Fibroblast of villous mesenchyme (primary cell): ENCODE measurements at regions not wholly inside any gene's neighbourhood (a gene's known extent, or its start where the extent isn't known, plus 50 kb on each side); places are given as distances from the start of the nearest gene placed in this dataset.

ENCODE experiments used
- DNase-seq: peaks from one replicate; pipeline ENCODE4 v3.0.0-alpha.2; 2010; ENCODE audit warnings: low read depth
- H3K4me3 ChIP-seq: 2 replicates; pipeline ENCODE4 v1.5.1; 2011; ENCODE audit warnings: low read depth, mild to moderate bottlenecking, low read length
- CTCF ChIP-seq: IDR thresholded peaks from 2 replicates; pipeline ENCODE4 v1.5.1; 2012; ENCODE audit warnings: low read depth, mild to moderate bottlenecking, low read length; ENCODE audit not compliant: insufficient read depth

- TF ChIP-seq CTCF: no peak
- H3K4me3 ChIP-seq: no peak overlapping the region
- DNase-seq: no peak
Measured at GRCh38 chr2:120995152-120995551, 259.5 kb downstream of the GLI2 start.

- no peak overlapping the region for H3K4me3 ChIP-seq
- no peak for DNase-seq
- no peak for TF ChIP-seq CTCF
Measured at GRCh38 chr2:120995656-120996190, 260.1 kb downstream of the GLI2 start.

DNA sequence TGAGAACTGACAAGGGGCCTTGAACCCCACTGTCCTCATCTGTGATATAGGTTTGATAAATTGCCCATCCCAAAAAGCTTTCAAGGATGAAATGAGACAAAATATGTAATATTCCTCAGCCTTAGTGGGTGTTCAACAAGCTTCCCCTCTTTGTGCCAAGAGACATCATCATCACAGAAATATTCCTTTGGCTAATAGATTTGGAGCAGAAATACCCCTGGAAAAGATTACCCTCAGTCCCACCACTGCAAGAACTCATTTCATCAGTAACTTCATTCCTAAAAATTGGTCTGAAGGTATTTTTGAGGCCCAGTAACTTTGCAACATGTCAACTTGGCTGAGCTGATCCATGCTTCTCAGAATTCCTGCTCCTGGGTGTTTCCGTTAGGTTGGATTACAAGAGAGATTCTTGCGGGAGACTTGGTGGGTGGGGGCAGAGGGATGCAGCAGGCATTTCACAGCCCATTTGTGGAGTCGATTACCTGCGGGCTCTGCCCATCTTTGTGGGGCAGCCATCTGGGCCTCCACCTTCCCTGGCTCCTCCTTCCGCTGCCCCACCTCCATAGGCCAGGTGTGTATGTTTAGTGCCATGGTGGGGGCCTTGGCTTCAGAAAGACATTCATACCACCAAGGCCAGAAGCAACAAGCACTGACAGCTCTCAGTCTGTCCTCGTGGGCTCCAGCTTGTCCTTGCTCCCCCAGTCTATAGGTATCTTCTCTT lies 263.9 kb downstream of the GLI2 start:
- DNase-seq: no peak
- no peak for TF ChIP-seq CTCF

DNA sequence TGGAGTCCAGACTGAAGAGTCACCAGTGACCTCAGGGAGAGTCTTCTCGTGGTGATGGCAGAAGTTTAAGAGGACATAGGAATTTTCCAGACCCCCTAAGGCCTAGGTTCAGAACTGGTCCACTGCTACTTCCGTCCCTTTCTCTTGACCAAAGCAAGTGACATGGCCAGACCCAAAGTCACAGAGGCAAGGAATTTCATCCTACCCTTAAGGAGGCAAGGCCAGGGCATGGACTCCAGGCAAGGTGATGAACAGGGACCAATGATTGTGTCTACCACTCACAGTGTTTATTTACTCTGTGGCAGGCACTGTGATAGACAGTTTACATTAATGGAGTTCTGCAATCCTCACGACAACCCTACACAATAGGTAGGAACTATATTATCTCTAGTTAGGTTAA lies 265.1 kb downstream of the GLI2 start:
- H3K4me3 ChIP-seq: no peak overlapping the region
- DNase-seq: no peak
- no peak for TF ChIP-seq CTCF

More for the DNA sequence above, 263.9 kb downstream of the GLI2 start:
- no peak overlapping the region for H3K4me3 ChIP-seq

DNA sequence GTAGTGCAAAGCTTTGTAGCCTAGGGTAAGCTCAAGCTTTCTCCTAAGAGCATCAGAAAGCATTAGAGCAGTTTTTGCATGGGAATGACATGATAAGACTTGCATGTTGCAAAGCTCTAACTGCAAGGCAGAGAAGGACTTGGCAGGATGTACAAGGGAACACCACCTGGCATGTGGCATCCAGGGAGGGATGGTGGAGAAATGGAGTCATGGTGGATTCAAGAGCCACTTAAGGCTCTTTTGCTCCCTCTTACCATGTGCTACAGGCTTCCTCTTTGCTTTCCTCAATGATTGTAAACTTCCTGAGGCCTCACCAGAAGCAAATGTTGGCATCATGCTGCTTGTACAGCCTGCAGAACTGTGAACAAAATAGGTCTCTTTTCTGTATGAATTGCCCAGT lies 266.0 kb downstream of the GLI2 start:
- no peak for TF ChIP-seq CTCF
- DNase-seq: no peak
- H3K4me3 ChIP-seq: no peak overlapping the region

DNA sequence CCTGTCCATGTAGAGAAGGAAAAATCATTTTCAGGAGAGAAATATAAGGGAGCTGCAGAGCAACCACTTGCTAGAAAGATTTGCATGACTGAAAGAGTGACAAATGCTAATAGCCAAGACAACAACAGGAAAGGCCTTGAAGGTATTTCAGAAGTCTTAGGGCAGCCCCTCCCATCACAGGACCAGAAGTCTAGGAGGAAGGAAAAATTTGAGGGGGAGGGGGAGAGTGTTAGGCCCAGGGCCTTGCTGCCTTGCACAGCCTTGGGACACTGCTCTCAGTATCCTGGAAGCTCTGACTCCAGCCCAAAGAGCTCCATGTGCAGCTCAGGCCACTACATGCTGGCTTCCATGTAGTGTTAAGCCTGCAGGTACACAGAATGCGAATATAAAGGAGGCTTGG lies 266.9 kb downstream of the GLI2 start:
- no peak for TF ChIP-seq CTCF
- DNase-seq: no peak

GRCh38 chr2:121003391-121003790 lies 267.7 kb downstream of the GLI2 start:
- DNase-seq: no peak
- H3K4me3 ChIP-seq: no peak overlapping the region
- no peak for TF ChIP-seq CTCF

More for the DNA sequence above, 266.9 kb downstream of the GLI2 start:
- H3K4me3 ChIP-seq: no peak overlapping the region
